K562 (cell line): ENCODE measurements at regions not wholly inside any gene's neighbourhood (a gene's known extent, or its start where the extent isn't known, plus 50 kb on each side); places are given as distances from the start of the nearest gene placed in this dataset.

Source experiments
- ATAC-seq: fragments of 200-7000 bp; cut with Tn5 transposase; 3 replicates; pipeline ENCODE4 v1.9.1; 2020; ENCODE audit warnings: moderate library complexity
- BruUV-seq: library from RNA; stranded (reverse); fragments of 400-500 nt; replicated peaks from 2 replicates; lab custom pipeline; 2021; lab: Mats Ljungman, UMichigan
- CTCF ChIA-PET: fragments of 300-600 bp; formaldehyde crosslinking; extraction: SDS; loops from one replicate; lab custom pipeline; 2021; ENCODE audit warnings: low intra/inter-chr PET ratio; lab: Yijun Ruan, JAX
- POLR2A ChIA-PET: fragments of 300-600, 350-650 bp; sonication (Branson Sonifier 250); formaldehyde crosslinking; extraction: SDS; loops from one replicate; lab custom pipeline; 2021; ENCODE audit warnings: antibody characterized with exemption, inconsistent platforms; lab: Yijun Ruan, JAX
- DNase-seq, 4 experiments: peaks; one replicate each; pipeline versions ENCODE4 v3.0.0 to v3.0.0-alpha.2; 2011 to 2018; ENCODE audit warnings: low spot score in 3 of 4, mixed read lengths in 3 of 4; ENCODE audit errors: extremely low read depth in 1 of 4
- FAIRE-seq: peaks from 2 replicates; lab custom pipeline; 2011; peaks lifted over from hg19 to GRCh38; lab: Jason Lieb, UNC
- H2AFZ ChIP-seq: 2 replicates; pipeline ENCODE4 v1.6.0; 2011; ENCODE audit warnings: low read depth, low read length, control low read depth, inconsistent platforms
- H3K27ac ChIP-seq: fragments of 200-600 bp; 3 replicates; pipeline ENCODE4 v1.8.0; 2011; ENCODE audit warnings: low read depth, mild to moderate bottlenecking, control low read depth, inconsistent platforms, low read length, moderate library complexity, mixed read lengths; ENCODE audit errors: extremely low read depth
- H3K27me3 ChIP-seq, 2 experiments: fragments of 300-600 bp in 1 of 2; 2 replicates in 1 of 2; 3 replicates in 1 of 2; pipeline versions ENCODE4 v1.6.0 to v1.8.0; 2011; ENCODE audit warnings: inconsistent platforms in 2 of 2, low read length in 2 of 2, mild to moderate bottlenecking in 1 of 2, mixed read lengths in 1 of 2, moderate library complexity in 1 of 2; ENCODE audit not compliant: control insufficient read depth in 2 of 2, insufficient read depth in 2 of 2
- H3K36me3 ChIP-seq: fragments of 300-600 bp; 3 replicates; pipeline ENCODE4 v1.8.0; 2011; ENCODE audit warnings: mild to moderate bottlenecking, low read length, inconsistent platforms; ENCODE audit not compliant: control insufficient read depth, insufficient read depth
- H3K4me1 ChIP-seq, 2 experiments: fragments of 200-600 bp in 1 of 2; replicated peaks in 1 of 2; 2 replicates in 1 of 2; 3 replicates in 1 of 2; pipeline versions ENCODE4 v1.5.1 to v1.8.0; 2011; ENCODE audit warnings: inconsistent platforms in 2 of 2, low read length in 2 of 2, mild to moderate bottlenecking in 1 of 2, mixed read lengths in 1 of 2, moderate library complexity in 1 of 2; ENCODE audit not compliant: control insufficient read depth in 2 of 2, insufficient read depth in 2 of 2
- H3K4me2 ChIP-seq: 2 replicates; pipeline ENCODE4 v1.6.1; 2011; ENCODE audit warnings: low read length, control low read depth, inconsistent platforms, mixed read lengths; ENCODE audit not compliant: insufficient read depth
- H3K4me3 ChIP-seq: fragments of 200-600 bp; sonication (generic), shearing (Covaris generic); 2 replicates; pipeline ENCODE4 v1.5.1; 2016; ENCODE audit warnings: control low read depth, inconsistent platforms
- H3K79me2 ChIP-seq: fragments of 200-600 bp; 3 replicates; pipeline ENCODE4 v1.8.0; 2011; ENCODE audit warnings: low read length, inconsistent platforms; ENCODE audit not compliant: control insufficient read depth, insufficient read depth
- H3K9ac ChIP-seq, 2 experiments: 2 replicates each; pipeline versions ENCODE4 v1.6.0 to v1.6.1; 2011; ENCODE audit warnings: low read depth in 2 of 2, low read length in 2 of 2, control low read depth in 1 of 2, inconsistent platforms in 1 of 2, mild to moderate bottlenecking in 1 of 2, mixed read lengths in 1 of 2; ENCODE audit not compliant: insufficient read depth in 1 of 2
- H3K9me1 ChIP-seq: one replicate; pipeline ENCODE4 v1.6.0; 2011; ENCODE audit warnings: inconsistent platforms, mild to moderate bottlenecking, low read length, moderate library complexity; ENCODE audit not compliant: control insufficient read depth, insufficient read depth
- H3K9me3 ChIP-seq: replicated peaks from 2 replicates; pipeline ENCODE4 v1.5.1; 2011; ENCODE audit warnings: low read depth, low read length, inconsistent platforms; ENCODE audit not compliant: control insufficient read depth, insufficient read depth
- H4K20me1 ChIP-seq: replicated peaks from 2 replicates; pipeline ENCODE4 v1.6.1; 2011; ENCODE audit warnings: low read length, inconsistent platforms, mixed read lengths; ENCODE audit not compliant: control insufficient read depth, insufficient read depth
- BRF1 ChIP-seq: IDR thresholded peaks from 3 replicates; pipeline ENCODE4 v1.6.1; 2011; ENCODE audit warnings: borderline replicate concordance, mild to moderate bottlenecking; ENCODE audit not compliant: insufficient read length; ENCODE audit errors: extremely low read depth
- E2F6 ChIP-seq, 2 experiments: IDR thresholded peaks; 2 replicates each; pipeline ENCODE4 v1.6.1; 2011; ENCODE audit warnings: borderline replicate concordance in 1 of 2, control low read depth in 1 of 2, low read depth in 1 of 2, low read length in 1 of 2, mild to moderate bottlenecking in 1 of 2, mixed read lengths in 1 of 2, moderate library complexity in 1 of 2; ENCODE audit not compliant: insufficient read depth in 1 of 2, insufficient read length in 1 of 2, poor library complexity in 1 of 2, severe bottlenecking in 1 of 2; ENCODE audit errors: extremely low read depth in 1 of 2
- HDAC8 ChIP-seq: fragments of 450-650 bp; IDR thresholded peaks from 2 replicates; pipeline ENCODE4 v1.6.1; 2016; ENCODE audit warnings: mild to moderate bottlenecking, missing genetic modification characterization, moderate library complexity, missing compliant biosample characterization
- HES1 ChIP-seq: fragments of 450-650 bp; IDR thresholded peaks from 2 replicates; pipeline ENCODE4 v1.6.1; 2016; ENCODE audit warnings: low read depth, mild to moderate bottlenecking, moderate library complexity
- RREB1 ChIP-seq: fragments of 250-450 bp; sonication (Bioruptor Pico); IDR thresholded peaks from 2 replicates; pipeline ENCODE4 v1.4.0; 2020
- VEZF1 ChIP-seq: fragments of 200-800 bp; sonication (Bioruptor generic); IDR thresholded peaks from 2 replicates; pipeline ENCODE4 v1.6.1; 2017; ENCODE audit warnings: missing genetic modification characterization, missing compliant biosample characterization
- ZBTB17 ChIP-seq: fragments of 450-650 bp; formaldehyde crosslinking; IDR thresholded peaks from 2 replicates; pipeline ENCODE4 v1.4.0; 2020; ENCODE audit warnings: mild to moderate bottlenecking
- ZFPM2 ChIP-seq: fragments of 250-450 bp; sonication (Bioruptor Pico); IDR thresholded peaks from 2 replicates; pipeline ENCODE4 v1.5.1; 2022; ENCODE audit warnings: mild to moderate bottlenecking
- ZNF395 ChIP-seq: fragments of 200-800 bp; sonication (Bioruptor generic); IDR thresholded peaks from 2 replicates; pipeline ENCODE4 v1.6.1; 2017; ENCODE audit warnings: missing genetic modification characterization, missing compliant biosample characterization
- WGBS: fragments of 100-300 bp; shearing (Covaris generic); methylation state at CpG from one replicate; pipeline ENCODE4 v1.1.6; 2016; ENCODE audit warnings: low coverage, mixed read lengths; ENCODE audit not compliant: insufficient coverage; ENCODE audit errors: missing lambda C conversion rate; 5-methylcytosine and 5-hydroxymethylcytosine counted together
- in situ Hi-C: fragments of 300-500 bp; cut with MboI; formaldehyde crosslinking; loops from 4 replicates; pipeline ENCODE4 v1.15.0; 2018; ENCODE audit warnings: inconsistent platforms, mixed read lengths
- intact Hi-C: fragments of 100-400 bp; cut with micrococcal nuclease; formaldehyde crosslinking; loops from 2 replicates; pipeline ENCODE4 v1.14.2; 2022

GRCh38 chr2:21253311-21254027 lies 129.7 kb downstream of the TDRD15 start:
- no peak for FAIRE-seq
- Histone ChIP-seq H3K4me1 (peaks cover 0 to 15% of the 10 kb centered on the region in 2 experiments; a peak in 2 of 5 replicates), H3K27me3 (no peaks in the 10 kb centered on the region), H3K27ac (no peak overlapping the region), H4K20me1 (no peaks in the 10 kb centered on the region), H3K4me2 (no peak overlapping the region), H3K9me3 (no peaks in the 10 kb centered on the region), H3K79me2 (no peaks in the 10 kb centered on the region), H3K9me1 (no peaks in the 10 kb centered on the region), H3K4me3 (no peak overlapping the region), H2AFZ (no peak overlapping the region), H3K9ac (no peak overlapping the region), H3K36me3 (no peaks in the 10 kb centered on the region)
- ATAC-seq = no peak
- ChIA-PET CTCF (no interaction called here), POLR2A (interaction anchor here (1.3 kb wide), 1 partner anchor 9 kb away, joined by 4 read pairs; no protein-coding TSS in a partner anchor)
- BruUV-seq = no TSS peak
- no peak for DNase-seq
- intact Hi-C loops (loop anchor here (10.0 kb wide), 1 partner anchor 79 kb away; no protein-coding TSS in a partner anchor), in situ Hi-C loops (loop anchor here (25.0 kb wide), 1 partner anchor 591 kb away; the partner anchor contains the start of genes GDF7 and HS1BP3)
- WGBS = 27% methylated on average over 3 of the region's 3 CpGs
- TF ChIP-seq RREB1 (CRISPR knock-in tag) = no peak
- TF ChIP-seq ZBTB17 (CRISPR knock-in tag) = no peak
- no peak for TF ChIP-seq ZFPM2 (CRISPR knock-in tag)
- no peak for TF ChIP-seq ZNF395
- TF ChIP-seq HDAC8 = no peak
- no peak for TF ChIP-seq BRF1
- TF ChIP-seq VEZF1 (CRISPR knock-in tag) = no peak
- no peak for TF ChIP-seq HES1
- TF ChIP-seq E2F6 (IDR thresholded peaks at IDR 0.05; ENCODE audit: borderline replicate concordance in 1 of 2, extremely low read depth in 1 of 2, insufficient read depth in 1 of 2, insufficient read length in 1 of 2, low read depth in 1 of 2, low read length in 1 of 2, poor library complexity in 1 of 2, severe bottlenecking in 1 of 2) = no peak
